ENCODE measurements at regions not wholly inside any gene's neighbourhood (a gene's known extent, or its start where the extent isn't known, plus 50 kb on each side); places are given as distances from the start of the nearest gene placed in this dataset.

DNA sequence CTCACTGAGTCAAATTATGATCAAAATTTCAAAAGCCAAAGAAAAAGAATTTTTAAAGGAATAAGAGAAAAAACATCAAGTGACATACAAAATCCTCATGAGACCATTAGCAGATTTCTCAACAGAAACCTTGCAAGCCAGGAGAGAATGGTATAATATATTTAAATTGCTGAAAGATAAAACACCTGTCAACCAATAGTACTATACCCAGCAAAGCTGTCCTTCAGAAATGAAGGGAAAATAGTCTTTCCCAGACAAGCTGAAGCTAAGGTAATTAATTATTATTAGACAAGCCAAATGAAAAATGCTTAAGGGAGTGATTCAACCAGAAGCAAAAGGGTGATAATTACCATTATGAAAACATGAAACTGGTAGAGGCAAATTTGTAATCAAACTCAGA is 104.2 kb upstream of the TET2 start:
- H3K4me3 ChIP-seq = no peak overlapping the region
- DNase-seq = no peak
- no peak overlapping the region for H3K27ac ChIP-seq
- intact Hi-C loops (cut with DNase I; ENCODE audit: low total_unique reads) = no loop called here
- no peaks in the 10 kb centered on the region for H3K4me1 ChIP-seq
- H3K9me3 ChIP-seq = peaks cover 0 to 36% (median 26%) of the 10 kb centered on the region in 8 donors
- H3K36me3 ChIP-seq = no peaks in the 10 kb centered on the region
- TF ChIP-seq POLR2A (IDR thresholded peaks at IDR 0.05) (no peak), POLR2AphosphoS5 (IDR thresholded peaks at IDR 0.05) (no peak)
- TF ChIP-seq, protein P1, sequence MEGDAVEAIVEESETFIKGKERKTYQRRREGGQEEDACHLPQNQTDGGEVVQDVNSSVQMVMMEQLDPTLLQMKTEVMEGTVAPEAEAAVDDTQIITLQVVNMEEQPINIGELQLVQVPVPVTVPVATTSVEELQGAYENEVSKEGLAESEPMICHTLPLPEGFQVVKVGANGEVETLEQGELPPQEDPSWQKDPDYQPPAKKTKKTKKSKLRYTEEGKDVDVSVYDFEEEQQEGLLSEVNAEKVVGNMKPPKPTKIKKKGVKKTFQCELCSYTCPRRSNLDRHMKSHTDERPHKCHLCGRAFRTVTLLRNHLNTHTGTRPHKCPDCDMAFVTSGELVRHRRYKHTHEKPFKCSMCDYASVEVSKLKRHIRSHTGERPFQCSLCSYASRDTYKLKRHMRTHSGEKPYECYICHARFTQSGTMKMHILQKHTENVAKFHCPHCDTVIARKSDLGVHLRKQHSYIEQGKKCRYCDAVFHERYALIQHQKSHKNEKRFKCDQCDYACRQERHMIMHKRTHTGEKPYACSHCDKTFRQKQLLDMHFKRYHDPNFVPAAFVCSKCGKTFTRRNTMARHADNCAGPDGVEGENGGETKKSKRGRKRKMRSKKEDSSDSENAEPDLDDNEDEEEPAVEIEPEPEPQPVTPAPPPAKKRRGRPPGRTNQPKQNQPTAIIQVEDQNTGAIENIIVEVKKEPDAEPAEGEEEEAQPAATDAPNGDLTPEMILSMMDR (IDR thresholded peaks at IDR 0.05 in 8 of 11, conservative IDR thresholded peaks at IDR 0.05 in 3 of 11) = no peak
- H3K27me3 ChIP-seq (replicated peaks in 1 of 7) = no peaks in the 10 kb centered on the region

DNA sequence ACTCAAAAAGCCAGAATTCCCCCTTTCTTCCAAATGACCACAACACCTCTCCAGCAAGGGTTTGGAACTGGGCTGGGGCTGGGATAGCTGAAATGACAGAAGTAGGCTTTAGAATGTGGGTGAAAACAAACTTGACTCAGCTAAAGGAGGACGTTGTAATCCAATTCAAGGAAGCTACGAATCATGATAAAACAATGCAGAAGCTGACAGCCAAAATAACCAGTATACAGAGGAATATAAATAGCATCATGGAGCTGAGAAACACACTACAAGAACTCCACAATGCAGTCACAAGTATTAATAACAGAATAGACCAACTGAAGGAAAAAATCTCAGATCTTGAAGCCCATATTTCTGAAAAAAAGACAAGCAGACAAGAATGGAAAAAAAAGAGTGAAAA is 95.8 kb upstream of the TET2 start:
- Histone ChIP-seq H3K27me3 (replicated peaks in 1 of 7) (no peaks in the 10 kb centered on the region), H3K4me3 (no peak overlapping the region), H3K4me1 (no peaks in the 10 kb centered on the region), H3K36me3 (no peaks in the 10 kb centered on the region), H3K9me3 (peaks cover 0 to 19% (median 11%) of the 10 kb centered on the region in 8 donors), H3K27ac (no peak overlapping the region)
- no peak for DNase-seq
- intact Hi-C loops (cut with DNase I; ENCODE audit: low total_unique reads) = no loop called here
- 49 to 59% (median 53%) methylated on average over 2 of the region's 2 CpGs for WGBS, 5 donors
- TF ChIP-seq POLR2A (IDR thresholded peaks at IDR 0.05) (no peak), POLR2AphosphoS5 (IDR thresholded peaks at IDR 0.05) (no peak)
- TF ChIP-seq, protein P1 (IDR thresholded peaks at IDR 0.05 in 8 of 11, conservative IDR thresholded peaks at IDR 0.05 in 3 of 11) = no peak

DNA sequence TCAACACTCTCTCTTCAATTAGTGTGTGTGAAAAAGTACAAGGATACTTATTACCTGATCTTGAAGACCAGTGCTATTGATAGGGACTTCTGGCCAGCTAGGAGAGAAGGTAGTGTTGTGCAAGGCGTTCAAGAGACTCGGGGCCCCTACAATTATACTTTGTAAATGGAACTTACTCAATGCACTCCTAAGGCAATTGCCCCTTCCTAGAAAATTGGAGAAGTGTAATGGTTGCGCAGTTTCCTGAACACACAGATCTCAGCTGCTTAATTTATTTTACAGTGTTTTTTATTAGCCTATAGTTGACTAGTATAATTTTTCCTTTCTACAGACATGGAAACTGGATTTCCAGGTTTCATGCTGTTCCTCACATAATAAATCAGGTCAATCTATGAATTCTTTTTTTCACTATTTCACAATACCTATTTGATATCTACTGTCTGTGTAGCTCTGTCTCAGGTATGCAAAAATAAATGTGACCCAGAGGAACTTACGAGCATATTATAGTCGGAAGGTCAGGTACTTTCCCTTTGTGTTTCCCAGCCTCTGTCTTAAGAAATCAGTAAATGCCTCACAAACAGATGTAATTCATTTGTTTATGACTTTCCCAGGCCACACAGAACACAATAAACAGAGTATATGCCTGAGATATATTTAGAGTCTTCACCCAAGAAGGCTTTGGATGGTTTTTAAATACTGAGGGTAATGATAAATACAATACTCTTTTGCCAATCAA is 89.1 kb upstream of the TET2 start:
- H3K9me3 ChIP-seq = peaks cover 0 to 8% (median 5%) of the 10 kb centered on the region in 8 donors
- TF ChIP-seq POLR2A (IDR thresholded peaks at IDR 0.05) = no peak
- TF ChIP-seq, protein P1 (IDR thresholded peaks at IDR 0.05 in 8 of 11, conservative IDR thresholded peaks at IDR 0.05 in 3 of 11) = no peak
- TF ChIP-seq POLR2AphosphoS5 (IDR thresholded peaks at IDR 0.05) = no peak
- WGBS, 5 donors = 40 to 68% (median 51%) methylated on average over 5 of the region's 5 CpGs
- H3K27ac ChIP-seq = peak overlapping the region in 7 of 8 donors; percentile 37 to 90 (median 79)
- no peaks in the 10 kb centered on the region for H3K36me3 ChIP-seq
- H3K27me3 ChIP-seq (replicated peaks in 1 of 7) = no peaks in the 10 kb centered on the region
- no peak for DNase-seq
- intact Hi-C loops (cut with DNase I; ENCODE audit: low total_unique reads) = no loop called here
- peaks cover 0 to 55% (median 29%) of the 10 kb centered on the region in 6 donors for H3K4me1 ChIP-seq
- H3K4me3 ChIP-seq = peak overlapping the region in 1 of 8 donors; percentile 17

DNA sequence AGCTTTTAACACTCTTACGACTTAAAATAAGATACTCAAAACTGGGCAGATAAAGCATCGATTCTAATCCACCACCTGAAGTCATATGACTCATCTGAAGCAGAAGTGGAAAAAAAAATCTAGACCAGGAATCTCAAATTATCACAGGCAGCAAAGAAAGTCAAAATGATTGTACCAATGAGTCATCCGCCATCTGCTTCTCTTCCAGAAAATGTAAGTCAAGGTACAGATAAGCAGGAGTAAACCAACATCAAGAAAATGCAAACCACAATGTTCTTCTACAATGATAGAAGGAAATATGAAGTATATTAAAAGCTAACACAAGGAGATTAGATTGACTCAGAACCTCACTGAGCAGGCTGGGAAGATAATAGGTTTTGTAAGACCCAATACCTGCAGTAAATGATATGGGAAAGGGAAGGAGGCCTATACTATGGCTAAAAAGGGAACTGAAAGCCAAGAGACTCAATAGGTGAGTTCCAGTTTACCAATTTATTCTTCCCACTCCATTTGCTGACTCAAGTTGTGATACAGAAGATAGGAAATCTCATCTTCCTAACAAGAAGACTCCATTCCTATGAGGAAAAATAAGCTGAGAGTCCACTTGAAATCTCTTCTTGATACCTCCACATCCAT is 88.4 kb upstream of the TET2 start:
- H3K27ac ChIP-seq = peak overlapping the region in 7 of 8 donors; percentile 37 to 90 (median 79)
- H3K4me3 ChIP-seq = peak overlapping the region in 1 of 8 donors; percentile 17
- peaks cover 0 to 55% (median 29%) of the 10 kb centered on the region in 6 donors for H3K4me1 ChIP-seq
- WGBS, 5 donors = 51 to 79% (median 56%) methylated on average over 3 of the region's 3 CpGs
- TF ChIP-seq, protein P1 (IDR thresholded peaks at IDR 0.05 in 8 of 11, conservative IDR thresholded peaks at IDR 0.05 in 3 of 11) = no peak
- TF ChIP-seq POLR2A (IDR thresholded peaks at IDR 0.05) = no peak
- no peak for TF ChIP-seq POLR2AphosphoS5 (IDR thresholded peaks at IDR 0.05)
- H3K9me3 ChIP-seq = peaks cover 0 to under 1% (median 0%) of the 10 kb centered on the region in 8 donors
- intact Hi-C loops (cut with DNase I; ENCODE audit: low total_unique reads) = no loop called here
- DNase-seq = no peak
- H3K36me3 ChIP-seq = no peaks in the 10 kb centered on the region
- H3K27me3 ChIP-seq (replicated peaks in 1 of 7) = no peaks in the 10 kb centered on the region
